CD4-positive, alpha-beta T cell treated with Interleukin-21 for 1 hour (primary cell): ENCODE measurements at regions not wholly inside any gene's neighbourhood (a gene's known extent, or its start where the extent isn't known, plus 50 kb on each side); places are given as distances from the start of the nearest gene placed in this dataset.

Source experiments
- DNase-seq: peaks from one replicate; pipeline ENCODE4 v3.0.0-alpha.2; 2020

DNA sequence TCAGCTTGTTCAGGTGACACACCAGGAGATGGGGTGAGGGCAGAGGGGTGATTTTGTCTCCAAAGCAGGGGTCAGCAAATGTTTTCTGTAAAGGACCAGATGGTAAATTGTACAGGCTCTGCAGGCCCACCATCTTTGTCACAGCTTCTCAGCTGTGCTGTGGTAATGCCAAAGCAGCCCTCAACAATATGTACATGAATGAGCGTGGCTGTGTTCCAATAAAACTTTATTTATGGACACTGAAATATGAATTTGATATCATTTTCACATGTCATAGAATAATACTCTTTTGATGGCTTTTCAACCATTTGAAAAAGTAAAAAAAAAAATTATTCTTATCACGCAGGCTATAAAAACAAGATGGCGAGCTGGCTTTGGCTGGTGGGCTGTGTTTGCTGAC lies 206.4 kb upstream of the RPL38 start:
- no peak for DNase-seq

DNA sequence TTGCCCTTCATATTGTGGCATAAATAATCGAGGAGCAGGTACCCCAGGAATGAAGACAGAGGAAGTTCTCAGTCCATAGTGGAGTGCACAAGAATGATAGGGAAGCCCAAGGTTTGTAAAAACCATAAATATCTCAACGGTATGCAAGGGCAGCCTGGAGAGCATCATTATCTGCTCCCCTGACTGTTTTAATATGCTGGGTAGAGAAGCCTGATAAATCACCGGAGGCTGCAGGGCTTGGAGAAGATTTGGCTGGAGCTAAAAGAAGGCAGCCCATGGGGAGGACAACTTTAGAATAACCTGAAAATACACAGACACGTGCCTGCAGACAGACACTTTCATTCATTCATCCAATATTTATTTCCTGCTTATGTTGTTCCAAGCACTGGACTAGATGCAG lies 205.2 kb upstream of the RPL38 start:
- DNase-seq: no peak

GRCh38 chr17:73998653-73999645 lies 204.5 kb upstream of the RPL38 start:
- DNase-seq: peak; percentile 51

GRCh38 chr17:74001145-74001544 lies 202.3 kb upstream of the RPL38 start:
- DNase-seq: no peak

DNA sequence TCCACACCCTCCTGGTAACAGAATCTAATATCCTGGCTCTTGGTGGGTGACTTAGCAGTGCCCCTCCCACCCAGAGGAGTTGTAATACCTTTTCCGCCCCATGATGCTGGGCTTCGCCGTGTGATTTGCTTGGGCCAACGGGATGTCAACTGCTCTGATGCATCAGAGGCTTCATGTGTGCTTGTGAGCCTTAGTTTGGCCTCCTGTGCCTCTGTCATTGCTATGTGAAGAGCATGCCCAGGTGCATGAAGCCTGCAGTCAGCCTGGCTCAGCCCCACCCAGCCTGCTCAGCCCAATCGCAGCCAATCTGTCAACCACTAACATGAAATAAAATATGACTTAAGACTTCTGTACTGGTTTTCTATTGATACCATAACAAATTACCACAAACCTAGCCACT lies 201.2 kb upstream of the RPL38 start:
- DNase-seq: no peak

GRCh38 chr17:74004056-74004455 lies 199.4 kb upstream of the RPL38 start:
- no peak for DNase-seq

- no peak for DNase-seq
Measured at GRCh38 chr17:74005790-74006189, 197.7 kb upstream of the RPL38 start.

- no peak for DNase-seq
Measured at GRCh38 chr17:74006371-74006770, 197.1 kb upstream of the RPL38 start.

GRCh38 chr17:74008196-74008595 lies 195.3 kb upstream of the RPL38 start:
- peak; percentile 10 for DNase-seq

GRCh38 chr17:74009056-74009625 lies 194.3 kb upstream of the RPL38 start:
- DNase-seq: no peak

- DNase-seq: no peak
Measured at GRCh38 chr17:74010903-74011302, 192.6 kb upstream of the RPL38 start.

DNA sequence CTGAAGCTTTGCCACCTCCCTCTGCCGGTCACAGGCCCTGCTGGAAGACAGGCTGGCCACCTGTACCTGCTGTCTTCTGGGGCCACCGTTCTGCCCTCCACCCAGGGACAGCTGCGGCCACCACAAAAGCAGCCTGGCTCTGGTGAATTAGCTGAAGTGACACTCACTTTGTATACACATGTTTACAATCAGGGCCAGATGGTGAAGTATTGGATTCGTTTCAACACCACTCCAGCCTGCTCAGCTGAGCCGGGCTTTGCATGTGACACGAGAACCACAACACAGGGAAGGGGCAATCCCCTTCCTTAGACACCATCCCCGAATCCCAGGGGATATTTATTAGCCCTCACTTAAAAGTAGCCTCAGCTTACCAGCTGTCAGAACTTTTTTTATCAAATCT lies 191.5 kb upstream of the RPL38 start:
- DNase-seq: no peak

DNA sequence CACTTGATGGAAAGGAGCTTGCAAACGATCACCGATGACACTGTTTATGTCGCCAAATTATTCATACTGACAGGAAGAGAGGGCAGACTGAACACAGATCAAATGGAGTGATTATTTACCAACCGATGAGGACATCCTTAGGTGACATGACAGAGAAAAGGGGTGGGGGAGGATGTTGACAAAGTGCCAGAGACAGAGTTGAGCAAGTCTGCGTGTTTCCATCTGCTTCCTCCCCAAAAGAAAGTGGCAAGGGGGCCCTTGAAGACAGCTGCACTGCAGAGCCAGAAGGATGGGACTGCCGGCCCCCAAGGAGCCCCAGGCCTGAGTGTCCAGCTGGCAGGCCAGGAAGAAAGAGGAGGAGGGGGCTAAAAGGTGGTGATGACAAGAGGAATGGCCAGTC lies 191.0 kb upstream of the RPL38 start:
- peak; percentile 44 for DNase-seq

- no peak for DNase-seq
Measured at GRCh38 chr17:74015316-74015715, 188.2 kb upstream of the RPL38 start.

GRCh38 chr17:74015990-74016389 lies 187.5 kb upstream of the RPL38 start:
- no peak for DNase-seq

DNA sequence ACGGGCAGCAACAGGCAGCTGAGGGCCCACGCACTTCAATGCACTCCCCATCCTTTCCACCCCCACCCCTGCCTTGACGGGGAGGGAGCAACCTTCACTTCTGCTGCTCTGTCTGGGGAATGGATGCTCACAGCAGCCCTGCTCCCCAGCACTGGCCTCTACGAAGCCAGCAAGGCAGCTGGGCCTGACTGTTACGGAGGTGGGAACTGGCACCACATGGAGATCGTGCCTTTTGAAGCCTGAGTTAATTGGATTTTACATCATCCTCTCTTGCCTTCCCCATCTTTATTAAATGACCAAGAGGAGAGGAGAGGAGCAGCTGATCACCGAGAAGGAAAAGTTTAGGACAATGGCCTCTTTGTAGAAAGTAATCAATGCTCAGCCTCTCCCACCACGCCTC lies 187.0 kb upstream of the RPL38 start:
- no peak for DNase-seq

- no peak for DNase-seq
Measured at GRCh38 chr17:74017466-74017865, 186.0 kb upstream of the RPL38 start.

DNA sequence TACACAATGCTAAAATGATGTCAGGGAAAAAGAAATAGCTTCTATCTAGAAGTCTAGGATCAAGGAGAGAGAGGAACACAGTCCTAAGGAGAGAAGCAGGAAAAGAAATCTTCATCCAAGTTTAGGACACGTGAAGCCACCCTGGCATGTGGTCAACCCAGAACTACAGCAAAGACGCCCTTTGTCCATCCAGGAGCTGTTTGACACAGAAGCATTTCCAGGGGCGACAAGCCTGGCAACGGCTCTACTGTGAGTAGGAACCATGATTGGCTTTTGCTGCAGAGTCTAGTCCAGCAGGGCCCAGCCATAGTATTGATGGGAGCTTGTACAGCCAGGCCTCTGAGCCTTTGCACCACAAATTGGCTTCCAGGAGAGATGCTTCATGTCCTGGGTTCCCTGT lies 185.4 kb upstream of the RPL38 start:
- DNase-seq: no peak

GRCh38 chr17:74019271-74019670 lies 184.2 kb upstream of the RPL38 start:
- no peak for DNase-seq

GRCh38 chr17:74019860-74020259 lies 183.6 kb upstream of the RPL38 start:
- no peak for DNase-seq

DNA sequence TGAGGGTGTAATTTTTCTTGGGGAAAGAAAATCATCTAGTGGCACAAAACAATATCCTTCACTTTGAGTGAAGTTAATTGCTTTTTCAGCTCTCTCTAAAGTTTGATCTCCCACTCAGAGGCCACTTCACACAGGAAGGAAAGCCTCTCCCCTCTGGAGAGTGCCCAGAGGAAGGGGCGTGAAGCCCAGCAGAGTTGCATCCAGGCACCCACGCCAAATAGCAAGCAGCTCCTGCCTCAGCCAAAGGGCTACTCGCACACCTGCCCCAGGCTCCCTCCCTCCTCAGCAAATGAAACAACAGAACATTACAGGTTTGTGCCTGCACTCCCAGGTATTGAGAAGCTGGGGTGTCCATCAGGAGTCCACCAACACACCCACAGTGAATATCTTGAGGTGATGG lies 183.0 kb upstream of the RPL38 start:
- no peak for DNase-seq

DNA sequence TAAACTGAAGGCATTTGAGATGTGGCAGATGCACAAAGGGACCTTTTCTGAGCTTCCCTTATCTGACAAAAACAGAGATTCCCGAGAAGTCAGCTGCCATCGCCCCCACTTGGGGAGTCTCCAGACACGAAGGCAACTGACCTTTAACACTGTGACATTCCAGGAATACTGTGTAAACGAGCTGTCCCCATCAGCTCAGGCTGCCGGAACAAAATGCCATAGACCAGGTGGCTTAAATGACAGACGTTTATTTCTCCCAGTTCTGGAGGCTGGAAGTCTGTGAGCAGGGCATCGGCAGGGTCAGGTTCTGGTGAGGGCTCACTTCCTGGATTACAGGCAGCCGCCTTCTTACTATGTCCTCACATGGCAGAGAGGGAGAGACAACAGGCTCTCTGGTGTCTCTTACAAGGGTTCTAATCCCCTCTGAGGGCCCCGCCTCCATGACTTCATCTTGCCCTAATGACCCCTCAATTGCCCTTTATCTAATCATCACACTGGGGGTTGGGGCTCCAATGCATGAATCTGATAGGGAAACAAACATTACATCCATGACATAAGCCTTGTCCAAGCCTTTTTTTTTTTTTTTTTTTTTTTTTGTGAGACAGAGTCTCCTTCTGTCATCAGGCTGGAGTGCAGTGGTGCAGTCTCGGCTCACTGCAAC lies 178.5 kb upstream of the RPL38 start:
- no peak for DNase-seq

DNA sequence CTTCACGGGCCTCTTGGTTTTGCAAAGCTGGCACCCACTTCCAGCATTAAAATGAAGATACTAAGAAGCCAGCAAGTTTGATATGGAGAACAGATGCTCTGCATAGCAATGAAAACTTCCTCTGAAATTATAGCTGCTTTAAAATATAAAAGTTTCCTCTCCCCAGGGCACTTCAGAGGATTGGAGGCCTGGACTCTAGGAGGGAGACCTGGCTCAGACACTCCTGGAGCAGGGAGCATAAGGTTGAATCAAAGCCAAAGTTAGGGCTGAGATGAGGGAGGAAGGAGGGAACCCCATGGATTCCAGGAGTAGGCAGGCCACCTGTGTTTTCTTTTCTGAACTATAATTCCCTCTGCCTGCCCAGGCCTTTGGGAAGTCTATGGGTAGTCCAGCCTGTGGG lies 176.0 kb upstream of the RPL38 start:
- DNase-seq: no peak
